SK-N-SH treated with all-trans-retinoic acid at 6 μM for 48 hours (cell line): ENCODE measurements at regions not wholly inside any gene's neighbourhood (a gene's known extent, or its start where the extent isn't known, plus 50 kb on each side); places are given as distances from the start of the nearest gene placed in this dataset.

Source experiments
- BACH2 ChIP-seq: fragments of 250-450 bp; sonication (Bioruptor Pico); IDR thresholded peaks from 2 replicates; pipeline ENCODE4 v1.9.0; 2021; ENCODE audit warnings: mild to moderate bottlenecking, borderline replicate concordance
- RARB ChIP-seq: fragments of 250-450 bp; sonication (Bioruptor Pico); IDR thresholded peaks from 2 replicates; pipeline ENCODE4 v1.8.0; 2021; ENCODE audit warnings: mild to moderate bottlenecking, moderate library complexity
- TF ChIP-seq, protein P1 (sequence below): fragments of 250-450 bp; sonication (Bioruptor Pico); IDR thresholded peaks from 2 replicates; pipeline ENCODE4 v1.5.1; 2020; ENCODE audit warnings: low read depth, mild to moderate bottlenecking, moderate library complexity

- TF ChIP-seq, protein P1, sequence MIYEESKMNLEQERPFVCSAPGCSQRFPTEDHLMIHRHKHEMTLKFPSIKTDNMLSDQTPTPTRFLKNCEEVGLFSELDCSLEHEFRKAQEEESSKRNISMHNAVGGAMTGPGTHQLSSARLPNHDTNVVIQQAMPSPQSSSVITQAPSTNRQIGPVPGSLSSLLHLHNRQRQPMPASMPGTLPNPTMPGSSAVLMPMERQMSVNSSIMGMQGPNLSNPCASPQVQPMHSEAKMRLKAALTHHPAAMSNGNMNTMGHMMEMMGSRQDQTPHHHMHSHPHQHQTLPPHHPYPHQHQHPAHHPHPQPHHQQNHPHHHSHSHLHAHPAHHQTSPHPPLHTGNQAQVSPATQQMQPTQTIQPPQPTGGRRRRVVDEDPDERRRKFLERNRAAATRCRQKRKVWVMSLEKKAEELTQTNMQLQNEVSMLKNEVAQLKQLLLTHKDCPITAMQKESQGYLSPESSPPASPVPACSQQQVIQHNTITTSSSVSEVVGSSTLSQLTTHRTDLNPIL = no peak
- TF ChIP-seq BACH2 (CRISPR knock-in tag) (no peak), RARB (no peak)
These were observed 246.9 kb downstream of the AHR start for GRCh38 chr7:17545348-17545747.
